NCI-H460 (cell line): ENCODE measurements at regions not wholly inside any gene's neighbourhood (a gene's known extent, or its start where the extent isn't known, plus 50 kb on each side); places are given as distances from the start of the nearest gene placed in this dataset.

Experiments used
- DNase-seq: peaks from one replicate; pipeline ENCODE4 v3.0.0-alpha.2; 2016; ENCODE audit warnings: low read depth; ENCODE audit errors: extremely low read depth

GRCh38 chr7:1370738-1371137 lies 88.5 kb downstream of the MICALL2 start:
- DNase-seq = no peak

DNA sequence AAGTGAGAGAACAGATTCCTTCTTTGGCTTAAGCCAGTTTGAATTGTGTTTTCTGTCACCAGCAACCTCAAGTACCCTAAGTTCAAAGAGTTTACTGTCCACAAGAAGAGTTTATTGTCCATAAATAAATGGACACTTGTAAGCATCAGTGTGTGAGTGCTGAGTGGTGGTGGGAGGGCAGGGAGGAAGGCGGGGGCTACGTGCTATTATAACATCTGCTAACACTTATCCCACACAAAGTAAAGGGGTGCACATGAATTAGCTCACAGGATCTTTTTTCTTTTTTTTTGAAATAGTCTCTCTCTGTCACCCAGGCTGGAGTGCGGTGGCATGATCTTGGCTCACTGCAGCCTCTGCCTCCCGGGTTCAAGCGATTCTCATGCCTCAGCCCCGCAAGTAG lies 87.2 kb downstream of the MICALL2 start:
- no peak for DNase-seq

GRCh38 chr7:1372671-1373379 lies 86.4 kb downstream of the MICALL2 start:
- no peak for DNase-seq

DNA sequence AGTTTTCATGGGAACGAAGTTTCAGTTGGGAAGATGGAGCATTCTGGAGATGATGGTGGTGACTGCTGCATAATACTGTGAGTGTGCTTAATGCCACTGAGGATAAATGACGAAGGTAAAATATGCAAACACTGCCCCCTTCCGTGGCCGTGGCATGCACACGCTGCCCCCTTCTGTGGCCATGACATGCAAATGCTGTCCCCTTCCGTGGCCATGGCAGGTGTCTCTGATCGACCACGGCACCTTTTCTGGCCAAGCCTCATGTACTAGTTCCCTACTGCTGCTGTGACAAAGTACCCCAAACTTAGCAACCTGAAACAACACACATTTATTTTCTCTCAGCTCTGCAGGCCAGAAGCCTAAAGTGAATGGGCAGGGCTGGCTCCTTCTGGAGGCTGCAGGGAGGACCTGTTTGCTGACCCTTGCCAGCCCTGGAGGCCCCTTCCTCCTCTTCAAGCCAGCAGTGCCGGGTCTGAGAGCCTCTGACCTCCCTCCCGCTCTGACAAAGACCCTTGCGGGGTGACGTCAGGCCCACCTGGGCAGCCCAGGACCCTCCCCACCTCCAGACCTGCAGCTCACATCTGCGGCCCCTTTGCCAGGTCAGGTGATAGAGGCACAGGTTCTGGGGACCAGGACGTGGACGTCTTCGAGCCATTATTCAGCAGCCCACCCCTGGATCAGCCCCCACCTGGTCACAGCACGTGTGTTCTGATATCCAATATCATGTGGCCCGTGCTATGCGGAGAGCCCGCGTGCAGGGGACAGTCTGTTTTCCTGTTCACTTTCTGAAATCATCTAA lies 82.0 kb downstream of the MICALL2 start:
- DNase-seq = no peak

- no peak for DNase-seq
Observed at GRCh38 chr7:1378610-1379601, 80.4 kb downstream of the MICALL2 start.

- DNase-seq = no peak
Observed at GRCh38 chr7:1380231-1380815, 78.9 kb downstream of the MICALL2 start.

DNA sequence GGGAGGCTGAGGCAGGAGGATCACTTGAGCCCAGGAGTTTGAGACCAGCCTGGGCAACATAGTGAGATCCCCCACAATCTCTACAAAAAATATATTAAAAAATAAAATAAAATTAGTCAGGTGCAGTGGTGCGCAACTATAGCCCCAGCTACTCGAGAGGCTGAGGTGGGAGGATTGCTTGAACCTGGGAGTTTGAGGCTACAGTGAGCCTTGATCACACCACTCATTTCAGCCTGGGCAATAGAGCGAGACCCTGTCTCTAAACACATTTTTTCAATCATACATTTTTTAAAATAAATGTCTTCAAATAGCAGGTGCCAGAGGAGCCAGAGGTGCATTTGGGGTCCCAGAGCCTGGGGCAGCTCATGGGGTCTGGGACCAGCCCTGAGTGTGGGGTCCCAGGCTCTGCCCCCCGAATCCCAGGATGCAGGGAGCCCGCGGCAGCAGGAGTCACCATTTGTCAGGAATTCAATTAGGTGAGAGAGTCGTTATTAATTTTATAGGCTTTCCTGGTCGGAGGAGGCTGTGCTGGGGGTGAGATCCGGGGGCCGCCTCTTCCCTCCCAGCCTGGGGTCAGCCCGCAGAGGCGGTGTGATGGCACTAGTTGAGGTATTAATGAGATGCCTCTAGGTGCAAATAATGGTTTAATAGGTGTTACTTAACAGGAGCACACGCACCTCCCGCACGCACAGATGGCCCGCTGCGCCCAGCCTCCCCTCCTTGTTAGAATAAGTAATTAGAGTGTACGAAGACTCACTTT lies 78.3 kb downstream of the MICALL2 start:
- no peak for DNase-seq

DNA sequence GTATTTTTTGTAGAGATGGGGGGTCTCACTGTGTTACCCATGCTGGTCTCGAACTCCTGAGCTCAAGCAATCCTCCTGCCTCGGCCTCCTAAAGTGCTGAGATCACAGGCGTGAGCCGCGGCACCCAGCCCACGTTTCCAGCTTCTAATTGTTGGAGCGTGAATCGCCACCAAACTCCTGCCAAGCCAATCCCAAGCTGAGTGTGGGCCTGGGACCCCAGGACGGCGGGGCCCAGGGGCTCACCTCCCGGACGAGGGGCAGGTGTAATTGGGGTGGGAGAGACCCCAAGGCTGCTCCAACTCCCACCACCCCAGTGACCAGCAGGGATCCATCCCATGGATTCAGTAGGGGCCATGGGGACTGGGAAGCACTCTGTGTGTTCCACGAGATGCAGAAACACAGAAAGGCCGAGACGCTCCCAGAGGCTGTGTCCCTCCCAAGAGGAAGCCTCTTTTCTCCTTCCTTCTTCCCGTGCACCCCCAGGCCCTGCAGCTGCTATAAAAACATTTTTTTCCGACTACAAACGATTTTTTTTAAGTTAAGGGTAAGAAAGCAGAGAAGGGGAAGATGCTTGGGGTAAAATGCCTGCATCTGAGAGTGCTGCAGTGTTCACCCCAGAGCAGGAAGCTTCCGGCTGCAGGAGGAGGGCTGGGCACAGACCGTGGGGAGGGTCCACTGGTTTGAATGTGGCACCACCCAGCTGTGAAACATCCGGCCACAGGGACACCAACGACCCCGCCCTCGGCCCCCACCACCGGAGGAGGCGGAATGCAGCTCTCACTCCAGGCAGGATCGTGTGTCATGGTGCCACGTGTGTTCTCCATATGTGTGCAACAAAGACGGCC lies 76.5 kb downstream of the MICALL2 start:
- DNase-seq = no peak

- DNase-seq = no peak
Observed at GRCh38 chr7:1383398-1384112, 75.7 kb downstream of the MICALL2 start.

- no peak for DNase-seq
Observed at GRCh38 chr7:1384113-1384415, 75.2 kb downstream of the MICALL2 start.
